Stomach (tissue), 8 donors: ENCODE measurements at regions not wholly inside any gene's neighbourhood (a gene's known extent, or its start where the extent isn't known, plus 50 kb on each side); places are given as distances from the start of the nearest gene placed in this dataset.

Experiments used
- DNase-seq, 2 donors: peaks; one replicate each; pipeline versions ENCODE4 v3.0.0 to v3.0.0-alpha.2; 2013 to 2019
- H3K27ac ChIP-seq, 5 donors: fragments of 200-600 bp in 4 of 5; sonication (generic) in 4 of 5; one replicate each; pipeline ENCODE4 v1.5.1; 2013 to 2019; ENCODE audit warnings: mild to moderate bottlenecking in 1 of 5, moderate library complexity in 1 of 5
- H3K27me3 ChIP-seq, 3 donors: fragments of 200-600 bp; sonication (generic); one replicate each; pipeline ENCODE4 v1.5.1; 2017 to 2019; ENCODE audit warnings: mixed run types in 1 of 3
- H3K36me3 ChIP-seq, 4 donors: fragments of 200-600 bp; sonication (generic); 1 replicate in 3 of 4; 2 replicates in 1 of 4; pipeline ENCODE4 v1.5.1; 2016 to 2019
- H3K4me1 ChIP-seq, 4 donors: fragments of 200-600 bp; sonication (generic); one replicate each; pipeline ENCODE4 v1.5.1; 2016 to 2019
- H3K4me3 ChIP-seq, 4 donors: fragments of 200-600 bp; sonication (generic) in 3 of 4; one replicate each; pipeline ENCODE4 v1.5.1; 2016 to 2019; ENCODE audit warnings: mild to moderate bottlenecking in 1 of 4
- H3K9me3 ChIP-seq, 4 donors: fragments of 200-600 bp; sonication (generic); one replicate each; pipeline ENCODE4 v1.5.1; 2016 to 2019
- CTCF ChIP-seq, 7 experiments: fragments of 450-650 bp in 4 of 7; fragments of 200-600 bp in 3 of 7; sonication (generic) in 3 of 7; IDR thresholded peaks; one replicate each; pipeline ENCODE4 v1.5.1; 2016 to 2019; ENCODE audit warnings: antibody characterized with exemption in 7 of 7, control low read depth in 2 of 7, mild to moderate bottlenecking in 1 of 7
- EP300 ChIP-seq: sonication (generic); formaldehyde crosslinking; IDR thresholded peaks from one replicate; pipeline ENCODE4 v1.6.1; 2017; ENCODE audit warnings: antibody characterized with exemption
- POLR2A ChIP-seq, 4 donors: fragments of 450-650 bp; IDR thresholded peaks; one replicate each; pipeline ENCODE4 v1.6.1; 2016; ENCODE audit warnings: antibody characterized with exemption in 4 of 4, control low read depth in 2 of 4, mild to moderate bottlenecking in 1 of 4, moderate library complexity in 1 of 4
- POLR2AphosphoS5 ChIP-seq, 3 donors: sonication (generic); formaldehyde crosslinking; IDR thresholded peaks; one replicate each; pipeline ENCODE4 v1.6.1; 2016; ENCODE audit warnings: antibody characterized with exemption in 3 of 3
- WGBS, 5 donors: extraction: QIAGEN DNeasy Blood & Tissue Kit in 3 of 5; methylation state at CpG; one replicate each; pipeline versions ENCODE4 v1.1.5 to v1.1.7; 2013 to 2018; 5-methylcytosine and 5-hydroxymethylcytosine counted together
- intact Hi-C: fragments of 100-400 bp; cut with DNase I; formaldehyde crosslinking; loops from one replicate; pipeline ENCODE4 v1.15.1; 2023; ENCODE audit warnings: low total_unique reads
- donor health status: healthy with polysubstance abuse.
- donor health status: Bipolar disorder and iron deficiency.
- donor health status: healthy.

- no peak for DNase-seq
- H3K9me3 ChIP-seq: no peaks in the 10 kb centered on the region
- TF ChIP-seq POLR2AphosphoS5 (IDR thresholded peaks at IDR 0.05): no peak
- no peak for TF ChIP-seq EP300
- no peak for TF ChIP-seq POLR2A (IDR thresholded peaks at IDR 0.05)
- H3K4me1 ChIP-seq: no peaks in the 10 kb centered on the region
- H3K36me3 ChIP-seq: no peaks in the 10 kb centered on the region
- H3K27ac ChIP-seq: no peak overlapping the region
- H3K4me3 ChIP-seq: no peak overlapping the region
- 66 to 79% (median 70%) methylated on average over 2 of the region's 2 CpGs for WGBS, 5 donors
- intact Hi-C loops: no loop called here
- no peaks in the 10 kb centered on the region for H3K27me3 ChIP-seq
These were observed 63.7 kb upstream of the PSMD7 start for GRCh38 chr16:74232806-74233465.

- DNase-seq: no peak
- 69 to 80% (median 70%) methylated on average over 6 of the region's 6 CpGs for WGBS, 5 donors
- Histone ChIP-seq H3K4me1 (peaks cover 0 to 7% (median 2%) of the 10 kb centered on the region in 4 donors), H3K4me3 (no peak overlapping the region), H3K27ac (no peak overlapping the region), H3K9me3 (no peaks in the 10 kb centered on the region), H3K27me3 (no peaks in the 10 kb centered on the region), H3K36me3 (no peaks in the 10 kb centered on the region)
- intact Hi-C loops: no loop called here
- TF ChIP-seq POLR2A (IDR thresholded peaks at IDR 0.05) (no peak), POLR2AphosphoS5 (IDR thresholded peaks at IDR 0.05) (no peak), EP300 (no peak), CTCF (IDR thresholded peaks at IDR 0.05) (no peak)
These were observed 66.5 kb upstream of the PSMD7 start for GRCh38 chr16:74230126-74230525.

- TF ChIP-seq POLR2AphosphoS5 (IDR thresholded peaks at IDR 0.05): no peak
- peak in 4 of 7 experiments; percentile 25 to 40 (median 29) for TF ChIP-seq CTCF (IDR thresholded peaks at IDR 0.05)
- no peak overlapping the region for H3K27ac ChIP-seq
- peak in 1 of 2 donors; percentile 56 for DNase-seq
- H3K27me3 ChIP-seq: no peaks in the 10 kb centered on the region
- WGBS, 5 donors: 20 to 44% (median 32%) methylated on average over 6 of the region's 6 CpGs
- no peaks in the 10 kb centered on the region for H3K36me3 ChIP-seq
- no peaks in the 10 kb centered on the region for H3K9me3 ChIP-seq
- intact Hi-C loops: no loop called here
- H3K4me3 ChIP-seq: no peak overlapping the region
- peaks cover 0 to 7% (median 2%) of the 10 kb centered on the region in 4 donors for H3K4me1 ChIP-seq
These were observed 70.2 kb upstream of the PSMD7 start for GRCh38 chr16:74226338-74226954.

- 46 to 52% (median 51%) methylated on average over 10 of the region's 10 CpGs for WGBS, 5 donors
- TF ChIP-seq EP300 (no peak), CTCF (IDR thresholded peaks at IDR 0.05) (no peak), POLR2AphosphoS5 (IDR thresholded peaks at IDR 0.05) (no peak), POLR2A (IDR thresholded peaks at IDR 0.05) (no peak)
- H3K36me3 ChIP-seq: no peaks in the 10 kb centered on the region
- H3K9me3 ChIP-seq: no peaks in the 10 kb centered on the region
- peak in 1 of 2 donors; percentile 51 for DNase-seq
- H3K4me1 ChIP-seq: peaks cover 0 to 7% (median 2%) of the 10 kb centered on the region in 4 donors
- no peak overlapping the region for H3K4me3 ChIP-seq
- H3K27ac ChIP-seq: no peak overlapping the region
- H3K27me3 ChIP-seq: no peaks in the 10 kb centered on the region
- intact Hi-C loops: no loop called here
These were observed 71.6 kb upstream of the PSMD7 start for GRCh38 chr16:74224828-74225612.
